GM19397 (cell line): ENCODE measurements at regions not wholly inside any gene's neighbourhood (a gene's known extent, or its start where the extent isn't known, plus 50 kb on each side); places are given as distances from the start of the nearest gene placed in this dataset.

ENCODE experiments used
- ATAC-seq: cut with Tn5 transposase; IDR thresholded peaks from one replicate; pipeline ENCODE4 v1.9.1; 2021; ENCODE audit warnings: mild to moderate bottlenecking, moderate library complexity; ENCODE audit not compliant: unreplicated experiment

DNA sequence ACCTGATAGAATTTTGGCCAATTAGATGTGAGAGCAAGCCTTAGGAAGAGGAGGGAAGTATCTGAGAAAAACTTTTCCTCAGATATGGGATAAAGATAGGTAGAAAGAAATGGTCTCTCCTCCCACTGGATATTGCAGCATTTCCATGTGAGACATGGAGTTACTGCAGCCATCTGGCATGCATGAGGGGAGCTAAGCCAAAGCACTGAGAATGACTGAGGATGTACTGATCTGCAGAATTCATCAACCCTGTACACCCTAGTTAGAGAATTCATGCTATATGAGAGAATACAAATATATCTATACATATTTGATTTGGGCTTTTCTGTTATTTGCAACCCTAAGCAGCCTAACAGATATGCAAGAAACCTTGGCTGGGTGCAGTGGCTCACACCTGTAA, 52.5 kb upstream of the RPL34 start:
- no peak for ATAC-seq

- ATAC-seq, result no peak
Measured at GRCh38 chr4:108561116-108561515, 59.3 kb upstream of the RPL34 start.

GRCh38 chr4:108560616-108561015, 59.8 kb upstream of the RPL34 start:
- no peak for ATAC-seq

- ATAC-seq, result no peak
Measured at GRCh38 chr4:108559911-108560310, 60.5 kb upstream of the RPL34 start.

DNA sequence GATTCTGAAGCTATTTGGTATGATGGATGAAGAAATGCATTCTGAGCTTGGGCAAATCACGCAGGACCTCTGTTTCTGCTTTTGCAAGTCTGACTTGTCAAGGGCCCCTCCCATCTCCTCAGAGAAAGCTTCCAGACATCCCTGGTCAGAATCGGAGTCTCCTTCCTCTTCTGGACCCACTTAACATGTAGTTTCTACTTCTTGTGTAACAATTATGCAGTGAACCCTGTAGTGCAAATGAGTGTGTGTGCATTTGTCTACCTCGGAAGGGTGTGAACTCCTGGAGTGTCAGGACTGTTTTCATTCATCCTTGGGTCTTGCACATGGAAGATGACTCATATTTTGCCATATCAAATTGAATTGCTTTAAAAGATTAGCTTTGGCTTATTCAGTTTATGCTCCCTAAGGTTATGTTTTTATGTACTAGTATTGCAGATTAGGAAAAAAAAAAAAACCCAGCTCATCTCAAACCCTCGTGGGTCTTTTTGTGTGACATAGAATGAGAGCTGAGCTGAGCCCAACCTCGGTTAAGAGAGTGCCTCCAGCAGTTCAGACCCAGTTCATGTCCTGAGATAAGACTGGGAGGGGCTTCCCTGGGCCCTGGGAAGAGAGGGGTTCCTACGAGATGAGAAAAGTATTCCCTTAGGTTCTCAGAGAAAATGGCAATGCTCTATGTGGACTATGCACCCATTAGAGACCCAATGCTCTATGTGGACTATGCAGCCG, 61.1 kb upstream of the RPL34 start:
- no peak for ATAC-seq

- ATAC-seq, result peak; percentile 76
Measured at GRCh38 chr4:108556588-108557200, 63.7 kb upstream of the RPL34 start.

DNA sequence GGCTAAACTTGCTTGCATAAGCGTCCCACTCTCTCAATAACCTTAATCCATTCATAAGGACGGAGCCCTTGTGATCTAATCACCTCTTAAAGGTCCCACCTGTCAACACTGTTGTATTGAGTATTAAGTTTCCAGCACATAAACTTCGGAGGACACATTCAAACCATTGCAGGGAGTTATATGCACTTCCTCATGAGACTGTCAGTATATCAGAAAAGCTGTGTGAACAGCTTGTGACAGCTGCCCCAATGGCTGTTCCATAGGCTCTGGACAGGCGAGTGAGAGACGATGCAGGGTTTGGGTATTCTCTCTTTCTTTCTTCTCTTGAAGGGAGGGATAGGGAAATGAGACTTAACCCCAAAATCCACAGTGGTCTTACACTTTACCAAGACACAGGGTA, 64.2 kb upstream of the RPL34 start:
- ATAC-seq, result no peak

GRCh38 chr4:108555701-108556100, 64.7 kb upstream of the RPL34 start:
- ATAC-seq, result no peak

DNA sequence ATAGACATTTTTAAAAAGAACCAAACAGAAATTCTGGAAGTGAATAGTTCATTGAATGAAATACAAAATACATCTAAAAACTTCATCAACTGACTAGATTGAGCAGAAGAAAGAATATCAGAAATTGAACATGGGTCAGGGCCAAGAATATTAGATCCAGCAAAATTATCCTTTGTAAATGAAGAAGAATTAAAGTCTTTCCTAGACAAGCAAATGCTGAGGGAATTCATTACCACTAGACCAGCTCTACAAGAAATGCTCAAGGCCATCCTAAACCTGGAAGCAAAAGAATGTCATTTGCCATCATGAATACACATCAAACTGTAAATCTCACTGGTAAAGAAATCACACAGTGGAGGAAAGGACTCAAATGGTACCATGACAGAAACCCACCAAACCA, 72.7 kb upstream of the RPL34 start:
- no peak for ATAC-seq

- no peak for ATAC-seq
Measured at GRCh38 chr4:108546728-108547127, 73.6 kb upstream of the RPL34 start.

- no peak for ATAC-seq
Measured at GRCh38 chr4:108544481-108544880, 75.9 kb upstream of the RPL34 start.

DNA sequence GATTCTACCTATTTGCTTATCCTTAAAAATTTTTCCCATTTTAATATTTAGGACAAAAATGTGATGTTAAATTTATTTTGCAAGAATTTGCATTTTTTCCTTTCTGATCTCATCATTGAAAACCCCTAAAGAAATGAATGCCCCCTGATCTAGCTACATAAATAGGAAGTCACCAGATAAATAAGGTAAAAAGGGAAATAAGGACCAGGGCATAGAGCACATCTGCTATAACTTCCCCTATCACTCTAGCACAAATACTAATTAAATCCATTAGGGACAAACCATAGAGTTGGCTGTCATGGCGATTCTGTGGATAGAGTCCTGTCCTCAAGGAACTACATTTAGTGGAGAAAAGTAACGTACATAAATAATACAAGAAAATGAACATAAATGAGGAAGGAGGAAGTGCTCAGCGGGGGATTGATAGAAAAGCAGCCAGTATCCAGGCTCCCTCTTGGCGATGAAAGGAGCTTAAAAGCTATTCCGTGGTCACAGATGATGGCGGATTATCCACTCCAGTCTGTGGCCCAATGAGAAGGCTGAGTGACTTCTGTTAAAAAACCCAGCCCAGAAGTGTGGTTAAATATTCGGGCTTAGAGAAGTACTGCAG, 76.9 kb upstream of the RPL34 start:
- ATAC-seq, result no peak

DNA sequence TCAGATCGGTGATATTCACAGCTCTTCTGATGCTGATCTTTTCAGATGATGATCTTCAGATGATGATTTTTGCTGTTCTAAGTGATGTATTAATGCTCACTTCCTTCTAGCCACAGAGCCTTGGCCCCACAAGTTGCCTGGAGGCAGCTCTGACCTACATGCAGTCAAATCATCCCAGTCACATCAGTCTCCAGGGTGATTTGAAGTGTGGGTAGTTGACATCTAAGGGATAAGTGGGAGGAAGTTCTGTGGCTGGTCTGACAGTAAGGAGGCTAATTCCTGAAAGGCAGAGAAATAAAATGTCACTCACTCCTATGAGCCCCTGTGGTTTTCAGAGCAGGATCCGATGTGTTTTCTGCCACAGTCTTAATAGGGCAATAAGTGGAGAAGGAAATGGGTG, 79.8 kb upstream of the RPL34 start:
- ATAC-seq, result no peak

GRCh38 chr4:108536577-108536976, 83.8 kb upstream of the RPL34 start:
- no peak for ATAC-seq

GRCh38 chr4:108535757-108536156, 84.6 kb upstream of the RPL34 start:
- ATAC-seq, result no peak

DNA sequence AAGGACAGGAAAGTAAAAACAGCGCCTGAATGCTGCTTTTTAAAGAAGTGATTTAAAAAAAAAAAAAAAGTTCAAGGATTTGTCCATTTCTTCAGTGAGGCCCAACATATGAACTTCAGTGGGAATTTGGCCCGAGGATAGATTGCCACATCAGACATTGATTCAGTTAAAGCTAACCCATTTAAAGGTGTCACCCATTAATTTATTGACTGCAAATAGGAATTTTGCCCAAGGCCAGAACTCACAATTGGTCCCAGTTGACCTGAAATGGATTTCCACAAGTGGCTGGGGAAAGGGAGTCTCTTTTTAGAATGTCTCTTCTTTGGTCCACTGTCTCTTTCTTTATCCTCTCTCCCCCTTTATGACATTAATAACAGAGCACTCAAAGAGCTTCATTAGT, 86.5 kb upstream of the RPL34 start:
- ATAC-seq, result no peak

- no peak for ATAC-seq
Measured at GRCh38 chr4:108533245-108533844, 87.0 kb upstream of the RPL34 start.

DNA sequence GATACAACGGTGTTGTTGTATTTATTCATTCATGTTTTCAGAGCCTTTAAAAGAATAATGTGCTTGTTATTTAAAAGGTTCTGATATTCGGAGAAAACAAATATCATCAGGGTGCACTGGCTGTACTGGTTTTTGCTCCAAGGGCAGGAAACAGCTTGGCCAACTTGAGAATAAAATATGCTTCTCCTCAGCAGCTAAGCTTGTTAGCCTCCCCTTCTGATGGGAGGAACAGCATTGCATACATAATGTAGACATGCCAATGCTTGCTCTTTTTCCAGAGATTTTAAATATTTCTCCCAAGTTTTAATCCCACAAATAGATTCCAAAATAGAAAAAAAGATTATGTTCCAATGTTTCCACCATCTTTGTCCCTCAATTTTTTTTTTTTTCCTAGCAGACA, 87.6 kb upstream of the RPL34 start:
- ATAC-seq, result no peak

DNA sequence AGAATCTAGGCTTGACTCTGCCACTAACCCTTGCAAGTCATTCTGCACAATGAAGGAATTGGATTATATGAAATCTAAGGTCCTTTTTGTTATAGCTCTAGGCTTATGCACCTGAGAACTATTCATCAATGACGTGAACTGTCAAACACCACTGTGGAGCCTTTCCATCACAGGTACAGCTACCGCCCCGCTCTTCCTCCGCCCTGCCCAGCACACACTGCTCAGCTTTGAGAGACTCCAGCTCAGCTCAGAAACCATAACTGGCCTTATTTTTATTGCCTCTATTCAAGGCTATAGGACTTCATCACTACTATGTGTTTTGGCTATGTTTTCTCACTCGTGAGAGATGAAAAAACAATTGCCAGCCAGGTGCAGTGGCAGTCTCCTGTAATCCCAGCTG, 88.2 kb upstream of the RPL34 start:
- no peak for ATAC-seq

DNA sequence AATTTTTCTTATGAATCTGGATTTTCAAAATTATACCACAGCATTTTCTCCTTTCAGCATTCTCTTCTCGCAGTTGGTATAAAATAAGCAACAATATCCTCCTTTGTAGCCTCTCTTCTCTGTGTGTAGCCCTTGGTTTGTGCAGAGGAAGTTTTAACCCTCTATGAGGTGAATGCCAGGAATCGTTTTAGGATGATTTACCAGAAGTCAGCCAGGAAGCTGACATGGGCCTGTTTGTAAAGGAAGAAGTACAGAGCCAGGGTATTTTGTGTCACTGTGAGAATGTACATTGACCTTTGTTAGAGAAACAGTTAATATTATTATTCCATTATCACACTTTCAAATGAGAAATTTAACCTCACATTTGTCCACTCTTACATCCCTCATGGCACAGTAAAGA, 88.9 kb upstream of the RPL34 start:
- no peak for ATAC-seq

- ATAC-seq, result no peak
Measured at GRCh38 chr4:108529984-108530905, 90.1 kb upstream of the RPL34 start.
